ENCODE measurements at regions not wholly inside any gene's neighbourhood (a gene's known extent, or its start where the extent isn't known, plus 50 kb on each side); places are given as distances from the start of the nearest gene placed in this dataset.

DNA sequence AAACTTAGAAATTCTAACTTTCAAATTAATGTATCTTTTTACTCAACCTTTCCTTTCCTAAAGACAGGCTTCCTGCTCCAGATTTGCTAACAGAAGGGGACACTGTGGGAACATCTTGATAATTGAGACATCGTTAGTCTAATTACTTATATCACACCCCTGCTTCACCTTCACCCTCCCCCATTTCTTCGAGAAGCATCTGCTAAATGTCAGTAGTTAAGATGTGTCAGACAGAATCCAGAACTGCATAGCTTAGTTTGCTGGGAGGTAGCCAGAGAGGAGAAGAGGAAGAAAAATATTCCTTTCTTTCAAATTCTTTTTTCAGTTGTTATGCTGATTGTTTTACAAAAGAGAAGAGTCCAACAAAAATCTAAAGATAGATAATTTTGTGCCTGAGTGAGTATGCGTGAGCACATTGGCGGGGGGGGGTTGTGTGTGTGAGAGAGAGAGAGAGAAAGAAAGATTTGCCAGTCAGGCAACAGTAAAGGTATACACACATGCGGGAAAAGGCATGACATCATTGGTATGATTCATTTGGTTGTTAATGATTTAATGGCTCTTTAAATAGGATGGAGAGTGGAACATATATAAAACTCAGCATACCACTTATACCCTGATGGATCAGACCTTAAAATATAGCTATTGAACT lies 192.4 kb downstream of the PTN start:
- DNase-seq = no peak
- H3K4me3 ChIP-seq = no peak overlapping the region
- H3K36me3 ChIP-seq (ENCODE audit: insufficient read depth in 1 of 2, low read depth in 1 of 2) = no peaks in the 10 kb centered on the region
- no peak overlapping the region for H3K27ac ChIP-seq
- intact Hi-C loops (cut with DNase I) = no loop called here
- H3K4me1 ChIP-seq = no peaks in the 10 kb centered on the region
- H3K27me3 ChIP-seq (ENCODE audit: insufficient read depth in 3 of 3, low read length in 2 of 3) = no peaks in the 10 kb centered on the region
- H3K9me3 ChIP-seq = no peaks in the 10 kb centered on the region
- 54 to 56% (median 54%) methylated on average over 5 of the region's 5 CpGs for WGBS, 3 donors
- ATAC-seq = no peak
- TF ChIP-seq, protein P1, sequence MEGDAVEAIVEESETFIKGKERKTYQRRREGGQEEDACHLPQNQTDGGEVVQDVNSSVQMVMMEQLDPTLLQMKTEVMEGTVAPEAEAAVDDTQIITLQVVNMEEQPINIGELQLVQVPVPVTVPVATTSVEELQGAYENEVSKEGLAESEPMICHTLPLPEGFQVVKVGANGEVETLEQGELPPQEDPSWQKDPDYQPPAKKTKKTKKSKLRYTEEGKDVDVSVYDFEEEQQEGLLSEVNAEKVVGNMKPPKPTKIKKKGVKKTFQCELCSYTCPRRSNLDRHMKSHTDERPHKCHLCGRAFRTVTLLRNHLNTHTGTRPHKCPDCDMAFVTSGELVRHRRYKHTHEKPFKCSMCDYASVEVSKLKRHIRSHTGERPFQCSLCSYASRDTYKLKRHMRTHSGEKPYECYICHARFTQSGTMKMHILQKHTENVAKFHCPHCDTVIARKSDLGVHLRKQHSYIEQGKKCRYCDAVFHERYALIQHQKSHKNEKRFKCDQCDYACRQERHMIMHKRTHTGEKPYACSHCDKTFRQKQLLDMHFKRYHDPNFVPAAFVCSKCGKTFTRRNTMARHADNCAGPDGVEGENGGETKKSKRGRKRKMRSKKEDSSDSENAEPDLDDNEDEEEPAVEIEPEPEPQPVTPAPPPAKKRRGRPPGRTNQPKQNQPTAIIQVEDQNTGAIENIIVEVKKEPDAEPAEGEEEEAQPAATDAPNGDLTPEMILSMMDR (IDR thresholded peaks at IDR 0.05) = no peak

DNA sequence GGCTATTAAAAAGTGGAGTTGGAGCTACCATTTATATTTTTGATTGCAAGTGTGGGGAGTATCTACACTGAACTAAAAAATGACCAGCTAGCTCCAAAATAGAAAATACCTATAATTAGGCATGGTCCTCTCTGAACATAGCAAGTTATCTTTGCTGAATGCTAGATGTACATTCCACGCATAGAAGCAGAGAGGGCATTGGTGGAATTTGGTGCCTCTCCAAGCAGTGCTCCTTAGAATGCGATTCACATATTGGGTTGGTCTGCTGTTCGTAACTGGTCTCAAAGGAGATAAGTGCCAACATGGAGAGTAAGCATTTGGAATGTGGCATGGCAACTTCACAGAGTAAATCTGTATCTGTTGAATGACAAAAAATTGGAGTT lies 196.2 kb downstream of the PTN start:
- ATAC-seq (no peak), DNase-seq (no peak)
- WGBS, 3 donors = 36 to 47% (median 45%) methylated on average over 3 of the region's 3 CpGs
- Histone ChIP-seq H3K36me3 (ENCODE audit: insufficient read depth in 1 of 2, low read depth in 1 of 2) (no peaks in the 10 kb centered on the region), H3K27ac (no peak overlapping the region), H3K4me1 (no peaks in the 10 kb centered on the region), H3K27me3 (ENCODE audit: insufficient read depth in 3 of 3, low read length in 2 of 3) (no peaks in the 10 kb centered on the region), H3K9me3 (no peaks in the 10 kb centered on the region), H3K4me3 (no peak overlapping the region)
- TF ChIP-seq, protein P1 (IDR thresholded peaks at IDR 0.05) = no peak
- intact Hi-C loops (cut with DNase I) = no loop called here

DNA sequence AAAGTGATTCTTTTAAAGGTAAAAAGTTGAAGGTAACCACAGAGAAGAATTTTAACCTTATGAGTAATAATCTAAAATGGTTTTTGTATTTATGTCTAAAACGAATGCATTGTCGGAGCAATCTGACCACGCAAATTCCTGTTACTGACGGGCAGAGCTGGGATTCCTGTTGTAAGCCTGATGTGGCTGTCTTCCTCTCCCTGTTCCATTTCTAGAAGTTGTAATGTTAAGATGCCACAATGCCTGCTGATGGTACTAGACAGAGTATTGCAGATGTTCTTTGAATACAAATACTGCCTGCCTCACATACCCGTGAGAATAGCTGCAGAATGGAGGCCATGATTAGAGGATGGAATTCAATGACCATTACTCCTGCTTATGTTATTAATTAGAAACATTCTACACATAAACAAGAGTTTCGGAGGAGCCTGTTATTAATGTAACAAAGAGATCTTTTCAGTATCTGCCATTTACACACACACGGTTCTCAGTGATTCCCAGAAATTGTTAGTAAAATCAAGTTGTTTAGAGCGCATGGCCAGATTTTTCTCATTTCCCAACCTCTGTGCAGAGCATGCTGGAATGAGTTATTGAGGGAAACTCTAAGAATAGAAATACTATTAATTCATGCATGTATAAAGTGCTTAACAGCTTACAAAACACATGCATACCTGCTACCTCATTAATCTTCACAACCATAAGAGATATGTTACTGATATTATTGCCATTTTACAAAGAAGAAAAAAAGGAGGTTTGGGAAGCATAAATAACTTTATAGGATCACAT lies 196.8 kb downstream of the PTN start:
- no peaks in the 10 kb centered on the region for H3K4me1 ChIP-seq
- H3K4me3 ChIP-seq = no peak overlapping the region
- no peak for DNase-seq
- ATAC-seq = no peak
- no peaks in the 10 kb centered on the region for H3K27me3 ChIP-seq (ENCODE audit: insufficient read depth in 3 of 3, low read length in 2 of 3)
- H3K36me3 ChIP-seq (ENCODE audit: insufficient read depth in 1 of 2, low read depth in 1 of 2) = no peaks in the 10 kb centered on the region
- no peaks in the 10 kb centered on the region for H3K9me3 ChIP-seq
- intact Hi-C loops (cut with DNase I) = no loop called here
- TF ChIP-seq, protein P1 (IDR thresholded peaks at IDR 0.05) = no peak
- no peak overlapping the region for H3K27ac ChIP-seq
- WGBS, 3 donors = 75 to 80% (median 79%) methylated on average over 8 of the region's 8 CpGs

DNA sequence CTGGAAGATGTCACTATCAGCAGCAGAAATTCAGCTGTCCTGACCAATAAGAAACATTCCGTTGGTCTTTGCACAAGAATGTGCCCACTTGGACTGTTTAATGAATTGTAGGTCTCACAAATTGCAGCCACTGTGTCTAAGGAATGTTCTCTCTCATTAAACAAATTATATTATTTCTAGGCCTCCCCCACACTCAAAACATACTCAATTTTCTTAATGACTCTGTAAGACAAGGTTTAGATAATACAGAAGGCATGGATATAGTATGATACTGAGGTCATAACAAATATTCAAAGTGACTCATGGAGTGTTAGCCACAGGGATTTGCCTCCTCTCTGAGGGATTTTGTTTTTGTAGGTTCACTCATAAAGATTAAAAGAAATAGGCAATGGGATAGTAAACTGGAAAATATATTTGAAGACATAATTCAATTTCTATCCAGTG lies 197.5 kb downstream of the PTN start:
- TF ChIP-seq, protein P1 (IDR thresholded peaks at IDR 0.05) = no peak
- DNase-seq = no peak
- intact Hi-C loops (cut with DNase I) = no loop called here
- no peak for ATAC-seq
- no peak overlapping the region for H3K4me3 ChIP-seq
- H3K9me3 ChIP-seq = no peaks in the 10 kb centered on the region
- no peaks in the 10 kb centered on the region for H3K36me3 ChIP-seq (ENCODE audit: insufficient read depth in 1 of 2, low read depth in 1 of 2)
- 44 to 63% (median 45%) methylated on average over 1 of the region's 1 CpG for WGBS, 3 donors
- H3K27me3 ChIP-seq (ENCODE audit: insufficient read depth in 3 of 3, low read length in 2 of 3) = no peaks in the 10 kb centered on the region
- no peaks in the 10 kb centered on the region for H3K4me1 ChIP-seq
- H3K27ac ChIP-seq = no peak overlapping the region

Measured in psoas muscle (tissue), 7 donors.